Activated CD8-positive, alpha-beta T cell treated with anti-CD3 and anti-CD28 coated beads for 36 hours (primary cell): ENCODE measurements at regions not wholly inside any gene's neighbourhood (a gene's known extent, or its start where the extent isn't known, plus 50 kb on each side); places are given as distances from the start of the nearest gene placed in this dataset.

ENCODE experiments used
- ATAC-seq: fragments of 200-7000 bp; cut with Tn5 transposase; one replicate; pipeline ENCODE4 v1.10.0; 2021; ENCODE audit warnings: mild to moderate bottlenecking, moderate library complexity
- CTCF ChIA-PET: fragments of 350-600 bp; sonication (Branson Sonifier 250); formaldehyde crosslinking; loops from one replicate; lab custom pipeline; 2021; ENCODE audit warnings: antibody characterized with exemption; lab: Charles Lee
- POLR2A ChIA-PET: fragments of 350-600 bp; sonication (Branson Sonifier 250); formaldehyde crosslinking; loops from one replicate; lab custom pipeline; 2021; ENCODE audit warnings: antibody characterized with exemption; lab: Charles Lee
- DNase-seq: peaks from one replicate; pipeline ENCODE4 v3.0.0-alpha.2; 2020
- H3K27ac Mint-ChIP-seq: one replicate; pipeline ENCODE4 v1.8.0; 2021; ENCODE audit warnings: mild to moderate bottlenecking, mixed read lengths
- H3K27me3 Mint-ChIP-seq: one replicate; pipeline ENCODE4 v1.8.0; 2021; ENCODE audit warnings: mixed read lengths
- H3K36me3 Mint-ChIP-seq: one replicate; pipeline ENCODE4 v1.8.0; 2021; ENCODE audit warnings: low read depth, mixed read lengths
- H3K4me1 Mint-ChIP-seq: one replicate; pipeline ENCODE4 v1.8.0; 2021; ENCODE audit warnings: low read depth, mixed read lengths
- H3K4me3 Mint-ChIP-seq: one replicate; pipeline ENCODE4 v1.8.0; 2021; ENCODE audit warnings: mild to moderate bottlenecking, moderate library complexity, mixed read lengths
- H3K9me3 Mint-ChIP-seq: one replicate; pipeline ENCODE4 v1.8.0; 2021; ENCODE audit warnings: mixed read lengths
- CTCF ChIP-seq: fragments of 200-600 bp; IDR thresholded peaks from one replicate; pipeline ENCODE4 v1.8.0; 2022; ENCODE audit warnings: antibody characterized with exemption, mild to moderate bottlenecking
- intact Hi-C: fragments of 100-400 bp; cut with micrococcal nuclease; formaldehyde crosslinking; loops from one replicate; pipeline ENCODE4 v1.10.0; 2022

GRCh38 chr20:22520381-22520780, 64.0 kb downstream of the FOXA2 start:
- TF ChIP-seq CTCF = no peak
- H3K27me3 Mint-ChIP-seq = no peaks in the 10 kb centered on the region
- no peaks in the 10 kb centered on the region for H3K36me3 Mint-ChIP-seq
- ATAC-seq = no peak
- H3K4me1 Mint-ChIP-seq = no peaks in the 10 kb centered on the region
- no peaks in the 10 kb centered on the region for H3K9me3 Mint-ChIP-seq
- H3K4me3 Mint-ChIP-seq = no peak overlapping the region
- ChIA-PET POLR2A (no interaction called here), CTCF (interaction anchor here (1.1 kb wide), 1 partner anchor 163 kb away, joined by 3 read pairs; no protein-coding TSS in a partner anchor)
- no peak overlapping the region for H3K27ac Mint-ChIP-seq
- intact Hi-C loops = no loop called here
- DNase-seq = no peak

GRCh38 chr20:22515264-22515663, 69.1 kb downstream of the FOXA2 start:
- POLR2A ChIA-PET = no interaction called here
- no peak overlapping the region for H3K4me3 Mint-ChIP-seq

GRCh38 chr20:22513574-22513973, 70.8 kb downstream of the FOXA2 start:
- Mint-ChIP-seq H3K4me1 (no peaks in the 10 kb centered on the region), H3K9me3 (no peaks in the 10 kb centered on the region), H3K27me3 (no peaks in the 10 kb centered on the region), H3K4me3 (no peak overlapping the region), H3K36me3 (no peaks in the 10 kb centered on the region), H3K27ac (no peak overlapping the region)
- ATAC-seq (no peak), DNase-seq (no peak)
- intact Hi-C loops = no loop called here
- POLR2A ChIA-PET = no interaction called here
- TF ChIP-seq CTCF = no peak
- CTCF ChIA-PET = no interaction called here

More at GRCh38 chr20:22515264-22515663, 69.1 kb downstream of the FOXA2 start:
- Mint-ChIP-seq H3K9me3 (no peaks in the 10 kb centered on the region), H3K36me3 (no peaks in the 10 kb centered on the region), H3K27ac (no peak overlapping the region), H3K27me3 (no peaks in the 10 kb centered on the region), H3K4me1 (no peaks in the 10 kb centered on the region)
- no peak for TF ChIP-seq CTCF
- CTCF ChIA-PET = no interaction called here
- ATAC-seq (no peak), DNase-seq (no peak)
- intact Hi-C loops = no loop called here

GRCh38 chr20:22512911-22513489, 71.4 kb downstream of the FOXA2 start:
- DNase-seq (no peak), ATAC-seq (no peak)
- no peak for TF ChIP-seq CTCF
- CTCF ChIA-PET = no interaction called here
- Mint-ChIP-seq H3K27ac (no peak overlapping the region), H3K27me3 (no peaks in the 10 kb centered on the region), H3K36me3 (no peaks in the 10 kb centered on the region), H3K4me1 (no peaks in the 10 kb centered on the region), H3K4me3 (no peak overlapping the region), H3K9me3 (no peaks in the 10 kb centered on the region)
- POLR2A ChIA-PET = no interaction called here
- intact Hi-C loops = no loop called here

- Mint-ChIP-seq H3K4me3 (no peak overlapping the region), H3K27ac (no peak overlapping the region), H3K4me1 (no peaks in the 10 kb centered on the region), H3K27me3 (no peaks in the 10 kb centered on the region), H3K9me3 (no peaks in the 10 kb centered on the region), H3K36me3 (no peaks in the 10 kb centered on the region)
- no peak for TF ChIP-seq CTCF
- intact Hi-C loops = no loop called here
- ATAC-seq (no peak), DNase-seq (no peak)
- CTCF ChIA-PET = no interaction called here
- POLR2A ChIA-PET = no interaction called here
Observed at GRCh38 chr20:22511943-22512910, 72.1 kb downstream of the FOXA2 start.
